ENCODE measurements at regions not wholly inside any gene's neighbourhood (a gene's known extent, or its start where the extent isn't known, plus 50 kb on each side); places are given as distances from the start of the nearest gene placed in this dataset.
"Not testable (repeated sequence)": the region's sequence is repeated elsewhere in the genome, so short reads cannot be mapped to it uniquely, and the experiment has no call there.

GRCh38 chr9:2397875-2398274, 223.7 kb upstream of the VLDLR start:
- DNase-seq = not testable (repeated sequence)

- DNase-seq = not testable (repeated sequence)
These were observed 219.8 kb upstream of the VLDLR start for GRCh38 chr9:2401746-2402145.

GRCh38 chr9:2403701-2404100, 217.9 kb upstream of the VLDLR start:
- no peak for DNase-seq

- DNase-seq = no peak
These were observed 215.3 kb upstream of the VLDLR start for GRCh38 chr9:2406252-2406651.

GRCh38 chr9:2407450-2407849, 214.1 kb upstream of the VLDLR start:
- no peak for DNase-seq

GRCh38 chr9:2411459-2412215, 209.9 kb upstream of the VLDLR start:
- DNase-seq = no peak

GRCh38 chr9:2413160-2413805, 208.3 kb upstream of the VLDLR start:
- no peak for DNase-seq

GRCh38 chr9:2414465-2414864, 207.1 kb upstream of the VLDLR start:
- DNase-seq = no peak

- DNase-seq = no peak
These were observed 206.3 kb upstream of the VLDLR start for GRCh38 chr9:2415326-2415725.

GRCh38 chr9:2417730-2418129, 203.9 kb upstream of the VLDLR start:
- no peak for DNase-seq

GRCh38 chr9:2418619-2419018, 203.0 kb upstream of the VLDLR start:
- peak; percentile 73 for DNase-seq

- no peak for DNase-seq
These were observed 202.2 kb upstream of the VLDLR start for GRCh38 chr9:2419347-2419746.

GRCh38 chr9:2420543-2420942, 201.0 kb upstream of the VLDLR start:
- peak; percentile 36 for DNase-seq

GRCh38 chr9:2424619-2425033, 197.0 kb upstream of the VLDLR start:
- DNase-seq = no peak

GRCh38 chr9:2425676-2426075, 195.9 kb upstream of the VLDLR start:
- DNase-seq = no peak

GRCh38 chr9:2427120-2427891, 194.3 kb upstream of the VLDLR start:
- peak; percentile 35 for DNase-seq

GRCh38 chr9:2439957-2440356, 181.6 kb upstream of the VLDLR start:
- no peak for DNase-seq

- DNase-seq = not testable (repeated sequence)
These were observed 177.7 kb upstream of the VLDLR start for GRCh38 chr9:2443933-2444332.

GRCh38 chr9:2448193-2448738, 173.3 kb upstream of the VLDLR start:
- no peak for DNase-seq

- DNase-seq = no peak
These were observed 168.5 kb upstream of the VLDLR start for GRCh38 chr9:2453106-2453505.

GRCh38 chr9:2453701-2454100, 167.9 kb upstream of the VLDLR start:
- no peak for DNase-seq

- no peak for DNase-seq
These were observed 161.8 kb upstream of the VLDLR start for GRCh38 chr9:2459756-2460155.

GRCh38 chr9:2461892-2462291, 159.7 kb upstream of the VLDLR start:
- peak; percentile 44 for DNase-seq

- no peak for DNase-seq
These were observed 157.0 kb upstream of the VLDLR start for GRCh38 chr9:2464624-2465023.

Data from NCI-H2107 (cell line).